A673 (cell line): ENCODE measurements at regions not wholly inside any gene's neighbourhood (a gene's known extent, or its start where the extent isn't known, plus 50 kb on each side); places are given as distances from the start of the nearest gene placed in this dataset.

Experiments
- BruUV-seq: library from RNA; stranded (reverse); fragments of 400-500 nt; replicated peaks from 2 replicates; lab custom pipeline; 2021; lab: Mats Ljungman, UMichigan
- CTCF ChIA-PET: fragments of 300-600 bp; sonication (Branson Sonifier 250); formaldehyde crosslinking; loops from one replicate; lab custom pipeline; 2022; ENCODE audit warnings: antibody characterized with exemption; lab: Charles Lee
- POLR2A ChIA-PET: fragments of 300-600 bp; sonication (Branson Sonifier 250); formaldehyde crosslinking; loops from one replicate; lab custom pipeline; 2022; ENCODE audit warnings: antibody characterized with exemption; ENCODE audit not compliant: low non-redundant PET; lab: Charles Lee
- DNase-seq: peaks from one replicate; pipeline ENCODE4 v3.0.0-alpha.2; 2015; ENCODE audit warnings: low spot score
- H3K27ac ChIP-seq: fragments of 200-600 bp; sonication (generic); 2 replicates; pipeline ENCODE4 v1.5.1; 2016; ENCODE audit warnings: mixed run types, low read depth, mild to moderate bottlenecking, mixed read lengths, antibody characterized with exemption, low read length; ENCODE audit not compliant: poor library complexity, severe bottlenecking
- H3K27me3 ChIP-seq: fragments of 200-600 bp; sonication (generic); replicated peaks from 2 replicates; pipeline ENCODE4 v1.6.1; 2017; ENCODE audit warnings: mixed run types, low read depth, mild to moderate bottlenecking, mixed read lengths, antibody characterized with exemption, low read length; ENCODE audit not compliant: insufficient read depth, poor library complexity
- H3K36me3 ChIP-seq: fragments of 200-600 bp; sonication (generic); 2 replicates; pipeline ENCODE4 v1.6.1; 2016; ENCODE audit warnings: mixed run types, mild to moderate bottlenecking, mixed read lengths, antibody characterized with exemption, low read length; ENCODE audit not compliant: insufficient read depth, poor library complexity, severe bottlenecking
- H3K4me1 ChIP-seq: fragments of 200-600 bp; sonication (generic); 2 replicates; pipeline ENCODE4 v1.6.1; 2017; ENCODE audit warnings: mixed run types, mild to moderate bottlenecking, mixed read lengths, antibody characterized with exemption, low read length; ENCODE audit not compliant: insufficient read depth, poor library complexity, severe bottlenecking
- H3K4me3 ChIP-seq: fragments of 200-600 bp; sonication (generic); 2 replicates; pipeline ENCODE4 v1.5.1; 2016; ENCODE audit warnings: low read depth, mixed run types, mild to moderate bottlenecking, mixed read lengths, low read length; ENCODE audit not compliant: poor library complexity, severe bottlenecking
- H3K9me3 ChIP-seq: fragments of 200-600 bp; sonication (generic); 2 replicates; pipeline ENCODE4 v1.6.1; 2016; ENCODE audit warnings: mixed run types, low read depth, mild to moderate bottlenecking, mixed read lengths, antibody characterized with exemption, low read length; ENCODE audit not compliant: poor library complexity, severe bottlenecking
- EZH2 ChIP-seq: fragments of 200-600 bp; sonication (generic); IDR thresholded peaks from 2 replicates; pipeline ENCODE4 v1.6.1; 2017; ENCODE audit warnings: borderline replicate concordance, low read depth, mild to moderate bottlenecking, mixed read lengths, antibody characterized with exemption, low read length; ENCODE audit not compliant: poor library complexity, severe bottlenecking
- intact Hi-C: fragments of 100-400 bp; cut with micrococcal nuclease; formaldehyde crosslinking; loops from one replicate; pipeline ENCODE4 v1.10.0; 2022; ENCODE audit not compliant: unreplicated experiment
- TF ChIP-seq, protein P1 (sequence below): fragments of 300-800, 200-600 bp; sonication (generic); conservative IDR thresholded peaks from 2 replicates; pipeline ENCODE4 v1.5.1; 2017; ENCODE audit warnings: low read depth, mild to moderate bottlenecking, antibody characterized with exemption, low read length, moderate library complexity, mixed read lengths

DNA sequence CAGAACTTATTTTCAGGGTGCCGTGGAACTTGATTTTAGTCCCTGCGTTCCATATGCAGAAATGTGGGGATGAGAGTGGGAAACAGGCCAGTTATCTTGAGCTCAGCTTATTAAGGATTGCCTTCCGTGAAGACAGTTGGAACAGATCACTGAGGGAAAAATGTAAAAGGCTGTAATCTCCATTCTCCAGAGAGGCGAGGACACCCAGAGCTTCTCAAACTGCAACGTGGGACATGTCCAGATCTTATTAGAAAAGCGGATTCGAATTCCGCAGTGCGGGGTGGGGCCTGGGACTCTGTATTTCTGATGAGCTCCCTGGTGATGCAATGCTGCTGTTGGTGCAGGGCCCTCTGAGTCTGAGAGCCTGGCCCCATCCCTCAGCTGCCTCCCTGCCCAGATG, 185.6 kb upstream of the CIBAR2 start:
- Histone ChIP-seq H3K27ac (no peak overlapping the region), H3K4me1 (peaks cover 25% of the 10 kb centered on the region), H3K4me3 (no peak overlapping the region), H3K9me3 (no peaks in the 10 kb centered on the region), H3K36me3 (no peaks in the 10 kb centered on the region), H3K27me3 (no peaks in the 10 kb centered on the region)
- intact Hi-C loops: no loop called here
- POLR2A ChIA-PET: no interaction called here
- DNase-seq: no peak
- TF ChIP-seq, protein P1, sequence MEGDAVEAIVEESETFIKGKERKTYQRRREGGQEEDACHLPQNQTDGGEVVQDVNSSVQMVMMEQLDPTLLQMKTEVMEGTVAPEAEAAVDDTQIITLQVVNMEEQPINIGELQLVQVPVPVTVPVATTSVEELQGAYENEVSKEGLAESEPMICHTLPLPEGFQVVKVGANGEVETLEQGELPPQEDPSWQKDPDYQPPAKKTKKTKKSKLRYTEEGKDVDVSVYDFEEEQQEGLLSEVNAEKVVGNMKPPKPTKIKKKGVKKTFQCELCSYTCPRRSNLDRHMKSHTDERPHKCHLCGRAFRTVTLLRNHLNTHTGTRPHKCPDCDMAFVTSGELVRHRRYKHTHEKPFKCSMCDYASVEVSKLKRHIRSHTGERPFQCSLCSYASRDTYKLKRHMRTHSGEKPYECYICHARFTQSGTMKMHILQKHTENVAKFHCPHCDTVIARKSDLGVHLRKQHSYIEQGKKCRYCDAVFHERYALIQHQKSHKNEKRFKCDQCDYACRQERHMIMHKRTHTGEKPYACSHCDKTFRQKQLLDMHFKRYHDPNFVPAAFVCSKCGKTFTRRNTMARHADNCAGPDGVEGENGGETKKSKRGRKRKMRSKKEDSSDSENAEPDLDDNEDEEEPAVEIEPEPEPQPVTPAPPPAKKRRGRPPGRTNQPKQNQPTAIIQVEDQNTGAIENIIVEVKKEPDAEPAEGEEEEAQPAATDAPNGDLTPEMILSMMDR: no peak
- no peak for TF ChIP-seq EZH2
- CTCF ChIA-PET: interaction anchor here (0.9 to 1.0 kb wide), 2 partner anchors 8 to 32 kb away, joined by 4 to 6 read pairs; no protein-coding TSS in a partner anchor
- BruUV-seq: no TSS peak

DNA sequence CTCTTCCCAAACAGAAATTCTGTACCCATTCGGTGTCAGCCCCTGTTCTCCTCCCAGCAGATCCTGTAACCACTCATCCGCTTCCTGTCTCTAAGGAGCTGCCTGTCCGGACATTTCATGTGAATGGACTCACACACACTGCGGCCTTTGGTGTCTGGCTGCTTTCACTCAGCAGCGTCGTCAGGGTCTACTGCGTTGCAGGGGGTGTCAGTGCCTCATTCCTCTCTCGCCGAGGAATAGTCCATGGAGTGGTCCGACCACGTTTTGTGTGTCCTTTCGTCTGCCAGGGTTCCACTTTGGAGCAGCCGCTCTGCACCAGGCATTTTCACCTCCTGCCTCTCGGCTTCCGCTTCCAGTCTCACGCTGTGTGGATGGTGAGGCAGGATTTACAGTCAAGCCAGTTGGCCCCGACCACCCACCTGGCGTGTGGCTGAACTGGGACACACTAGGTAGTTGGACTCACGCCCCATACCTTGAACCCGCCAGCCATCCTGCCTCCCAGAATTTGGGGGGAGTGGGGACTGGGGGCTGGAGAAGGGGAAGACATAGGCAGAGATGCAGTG, 188.2 kb upstream of the CIBAR2 start:
- Histone ChIP-seq H3K9me3 (no peaks in the 10 kb centered on the region), H3K4me1 (peaks cover 18% of the 10 kb centered on the region), H3K27me3 (no peaks in the 10 kb centered on the region), H3K4me3 (no peak overlapping the region), H3K36me3 (no peaks in the 10 kb centered on the region), H3K27ac (no peak overlapping the region)
- BruUV-seq: no TSS peak
- DNase-seq: no peak
- TF ChIP-seq EZH2: no peak
- TF ChIP-seq, protein P1: no peak
- POLR2A ChIA-PET: no interaction called here
- intact Hi-C loops: no loop called here
- CTCF ChIA-PET: no interaction called here

DNA sequence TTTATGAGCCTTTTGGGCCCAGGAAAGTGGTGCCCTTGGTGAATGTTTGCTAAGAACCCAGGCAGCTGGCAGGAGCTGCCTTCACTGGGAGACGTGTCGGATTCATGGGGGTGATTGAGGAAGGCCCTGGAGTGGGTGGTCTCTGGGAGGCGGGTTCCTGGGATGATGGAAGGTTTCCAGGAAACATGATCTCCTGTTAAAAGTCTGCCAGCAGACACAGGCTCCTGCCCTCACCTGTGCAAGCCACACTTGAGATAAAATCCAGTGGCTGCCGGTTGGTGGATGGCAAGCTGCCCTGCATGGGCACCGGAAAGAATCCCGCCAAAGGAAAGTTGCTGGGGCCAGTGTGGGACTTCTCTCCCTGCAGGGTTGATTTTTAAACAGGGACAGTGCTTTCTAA, 189.0 kb upstream of the CIBAR2 start:
- Histone ChIP-seq H3K27me3 (no peaks in the 10 kb centered on the region), H3K9me3 (no peaks in the 10 kb centered on the region), H3K27ac (no peak overlapping the region), H3K4me3 (no peak overlapping the region), H3K36me3 (no peaks in the 10 kb centered on the region), H3K4me1 (peaks cover 18% of the 10 kb centered on the region)
- TF ChIP-seq, protein P1: no peak
- no peak for TF ChIP-seq EZH2
- intact Hi-C loops: no loop called here
- ChIA-PET CTCF (no interaction called here), POLR2A (no interaction called here)
- no peak for DNase-seq
- BruUV-seq: no TSS peak
